SK-N-MC (cell line): ENCODE measurements at regions not wholly inside any gene's neighbourhood (a gene's known extent, or its start where the extent isn't known, plus 50 kb on each side); places are given as distances from the start of the nearest gene placed in this dataset.

Experiments
- DNase-seq: peaks from one replicate; pipeline ENCODE4 v3.0.0-alpha.2; 2011; ENCODE audit warnings: low read depth, low spot score
- H3K27ac ChIP-seq: fragments of 200-600 bp; sonication (generic); 2 replicates; pipeline ENCODE4 v1.5.1; 2016; ENCODE audit warnings: mixed run types
- H3K36me3 ChIP-seq: fragments of 200-600 bp; sonication (generic); 2 replicates; pipeline ENCODE4 v1.6.1; 2017; ENCODE audit warnings: antibody characterized with exemption, low read length, mixed read lengths; ENCODE audit not compliant: insufficient read depth
- H3K4me3 ChIP-seq: fragments of 200-600 bp; sonication (generic); 2 replicates; pipeline ENCODE4 v1.5.1; 2016
- H3K9ac ChIP-seq: fragments of 200-600 bp; sonication (generic); 2 replicates; pipeline ENCODE4 v1.8.0; 2017; ENCODE audit warnings: mixed run types, mixed read lengths; ENCODE audit not compliant: insufficient read length
- H3K9me3 ChIP-seq: fragments of 200-600 bp; sonication (generic); 2 replicates; pipeline ENCODE4 v1.6.1; 2017; ENCODE audit warnings: low read depth, mild to moderate bottlenecking, antibody characterized with exemption, low read length, moderate library complexity, mixed read lengths
- EZH2 ChIP-seq: fragments of 200-600 bp; sonication (generic); IDR thresholded peaks from one replicate; pipeline ENCODE4 v1.6.1; 2017; ENCODE audit warnings: antibody characterized with exemption
- FOXP2 ChIP-seq: optimal IDR thresholded peaks from 2 replicates; pipeline ENCODE3; 2011; ENCODE audit warnings: mild to moderate bottlenecking, moderate library complexity; ENCODE audit not compliant: insufficient read depth; ENCODE audit errors: extremely low read length, control extremely low read depth
- POLR2AphosphoS5 ChIP-seq: IDR thresholded peaks from 2 replicates; pipeline ENCODE4 v1.6.1; 2012; ENCODE audit warnings: mild to moderate bottlenecking, low read depth, low read length, borderline replicate concordance

GRCh38 chr2:163347982-163348856 is 387.6 kb downstream of the FIGN start:
- H3K9me3 ChIP-seq: no peaks in the 10 kb centered on the region
- no peak overlapping the region for H3K9ac ChIP-seq
- TF ChIP-seq FOXP2 (no peak), POLR2AphosphoS5 (no peak), EZH2 (no peak)
- H3K27ac ChIP-seq: no peak overlapping the region
- DNase-seq: no peak
- no peak overlapping the region for H3K4me3 ChIP-seq
- no peaks in the 10 kb centered on the region for H3K36me3 ChIP-seq

- peak overlapping the region; percentile 46 for H3K9ac ChIP-seq
- peak overlapping the region; percentile 65 for H3K4me3 ChIP-seq
- TF ChIP-seq POLR2AphosphoS5 (no peak), FOXP2 (no peak), EZH2 (no peak)
- H3K27ac ChIP-seq: no peak overlapping the region
- H3K36me3 ChIP-seq: no peaks in the 10 kb centered on the region
- no peaks in the 10 kb centered on the region for H3K9me3 ChIP-seq
- peak; percentile 56 for DNase-seq
Measured at GRCh38 chr2:163345795-163346573, 389.8 kb downstream of the FIGN start.

- no peaks in the 10 kb centered on the region for H3K36me3 ChIP-seq
- H3K27ac ChIP-seq: no peak overlapping the region
- DNase-seq: no peak
Measured at GRCh38 chr2:163343316-163343715, 392.5 kb downstream of the FIGN start.

GRCh38 chr2:163341426-163341825 is 394.4 kb downstream of the FIGN start:
- no peak for DNase-seq
- no peak overlapping the region for H3K27ac ChIP-seq
- no peaks in the 10 kb centered on the region for H3K36me3 ChIP-seq
- H3K9me3 ChIP-seq: no peaks in the 10 kb centered on the region
- TF ChIP-seq EZH2 (no peak), POLR2AphosphoS5 (no peak), FOXP2 (no peak)
- H3K9ac ChIP-seq: no peak overlapping the region
- no peak overlapping the region for H3K4me3 ChIP-seq

More at GRCh38 chr2:163343316-163343715, 392.5 kb downstream of the FIGN start:
- no peaks in the 10 kb centered on the region for H3K9me3 ChIP-seq
- no peak overlapping the region for H3K9ac ChIP-seq
- H3K4me3 ChIP-seq: no peak overlapping the region
- TF ChIP-seq POLR2AphosphoS5 (no peak), FOXP2 (no peak), EZH2 (no peak)

GRCh38 chr2:163338270-163338669 is 397.5 kb downstream of the FIGN start:
- Histone ChIP-seq H3K9ac (no peak overlapping the region), H3K9me3 (no peaks in the 10 kb centered on the region), H3K36me3 (no peaks in the 10 kb centered on the region), H3K27ac (no peak overlapping the region), H3K4me3 (no peak overlapping the region)
- TF ChIP-seq FOXP2 (no peak), POLR2AphosphoS5 (no peak), EZH2 (no peak)
- no peak for DNase-seq

- TF ChIP-seq FOXP2 (no peak), POLR2AphosphoS5 (no peak), EZH2 (no peak)
- DNase-seq: no peak
- H3K36me3 ChIP-seq: no peaks in the 10 kb centered on the region
Measured at GRCh38 chr2:163324677-163325076, 411.1 kb downstream of the FIGN start.

GRCh38 chr2:163319006-163319405 is 416.8 kb downstream of the FIGN start:
- DNase-seq: no peak
- no peaks in the 10 kb centered on the region for H3K9me3 ChIP-seq
- H3K9ac ChIP-seq: no peak overlapping the region
- H3K36me3 ChIP-seq: no peaks in the 10 kb centered on the region
- H3K27ac ChIP-seq: no peak overlapping the region
- TF ChIP-seq EZH2 (no peak), FOXP2 (no peak), POLR2AphosphoS5 (no peak)
- H3K4me3 ChIP-seq: no peak overlapping the region

More at GRCh38 chr2:163324677-163325076, 411.1 kb downstream of the FIGN start:
- Histone ChIP-seq H3K27ac (no peak overlapping the region), H3K9ac (no peak overlapping the region), H3K4me3 (no peak overlapping the region), H3K9me3 (no peaks in the 10 kb centered on the region)

GRCh38 chr2:163314712-163315111 is 421.1 kb downstream of the FIGN start:
- TF ChIP-seq FOXP2: no peak
- no peak for TF ChIP-seq EZH2
- TF ChIP-seq POLR2AphosphoS5: no peak
- Histone ChIP-seq H3K36me3 (no peaks in the 10 kb centered on the region), H3K4me3 (no peak overlapping the region), H3K27ac (no peak overlapping the region), H3K9ac (no peak overlapping the region), H3K9me3 (no peaks in the 10 kb centered on the region)
- DNase-seq: no peak

- H3K36me3 ChIP-seq: no peaks in the 10 kb centered on the region
- peak overlapping the region; percentile 86 for H3K27ac ChIP-seq
- H3K4me3 ChIP-seq: peak overlapping the region; percentile 51
- DNase-seq: peak; percentile 71
- TF ChIP-seq FOXP2: no peak
- TF ChIP-seq EZH2: no peak
- TF ChIP-seq POLR2AphosphoS5: no peak
- no peaks in the 10 kb centered on the region; the same call in 1 of the 2 replicates for H3K9me3 ChIP-seq
- no peak overlapping the region for H3K9ac ChIP-seq
Measured at GRCh38 chr2:163312713-163313112, 423.1 kb downstream of the FIGN start.
